OCI-LY1 (cell line): ENCODE measurements at regions not wholly inside any gene's neighbourhood (a gene's known extent, or its start where the extent isn't known, plus 50 kb on each side); places are given as distances from the start of the nearest gene placed in this dataset.
"Not testable (repeated sequence)": the region's sequence is repeated elsewhere in the genome, so short reads cannot be mapped to it uniquely, and the experiment has no call there.

Experiments used
- H2AFZ ChIP-seq: fragments of 200-600 bp; sonication (generic), shearing (Covaris generic); 2 replicates; pipeline ENCODE4 v1.6.0; 2014; ENCODE audit warnings: antibody characterized with exemption, mild to moderate bottlenecking, low read length
- H3F3A ChIP-seq: fragments of 200-600 bp; sonication (generic), shearing (Covaris generic); 2 replicates; pipeline ENCODE4 v1.6.0; 2014; ENCODE audit warnings: mild to moderate bottlenecking, antibody characterized with exemption, low read length, moderate library complexity; ENCODE audit not compliant: insufficient read depth
- H3K27ac ChIP-seq: fragments of 200-600 bp; sonication (generic); 2 replicates; pipeline ENCODE4 v1.5.1; 2014; ENCODE audit warnings: low read length, mixed run types, mild to moderate bottlenecking, low read depth; ENCODE audit not compliant: poor library complexity, severe bottlenecking
- H3K27me3 ChIP-seq: fragments of 200-600 bp; sonication (generic); 2 replicates; pipeline ENCODE4 v1.6.0; 2014; ENCODE audit warnings: antibody characterized with exemption, mild to moderate bottlenecking, low read length, moderate library complexity; ENCODE audit not compliant: insufficient read depth
- H3K36me3 ChIP-seq: fragments of 200-600 bp; sonication (generic); 2 replicates; pipeline ENCODE4 v1.6.1; 2014; ENCODE audit warnings: mild to moderate bottlenecking, antibody characterized with exemption, low read length, moderate library complexity, mixed read lengths; ENCODE audit not compliant: insufficient read depth
- H3K4me1 ChIP-seq: fragments of 200-600 bp; sonication (generic); 2 replicates; pipeline ENCODE4 v1.5.1; 2014; ENCODE audit warnings: mild to moderate bottlenecking, low read length, moderate library complexity; ENCODE audit not compliant: insufficient read depth, severe bottlenecking
- H3K4me2 ChIP-seq: fragments of 200-600 bp; sonication (generic), shearing (Covaris generic); 2 replicates; pipeline ENCODE4 v1.6.1; 2014; ENCODE audit warnings: low read length
- H3K4me3 ChIP-seq: fragments of 200-600 bp; sonication (generic); 2 replicates; pipeline ENCODE4 v1.5.1; 2014; ENCODE audit warnings: low read length, low read depth, mild to moderate bottlenecking, mixed read lengths; ENCODE audit not compliant: poor library complexity, severe bottlenecking
- H3K79me2 ChIP-seq: fragments of 200-600 bp; shearing (Covaris generic); 2 replicates; pipeline ENCODE4 v1.6.1; 2016; ENCODE audit warnings: mixed run types, low read length, mixed read lengths; ENCODE audit not compliant: insufficient read depth
- H3K9ac ChIP-seq: fragments of 200-600 bp; sonication (generic), shearing (Covaris generic); 2 replicates; pipeline ENCODE4 v1.6.1; 2014; ENCODE audit warnings: mild to moderate bottlenecking, low read length, mixed read lengths
- H3K9me2 ChIP-seq: fragments of 200-600 bp; sonication (generic), shearing (Covaris generic); 2 replicates; pipeline ENCODE4 v1.6.1; 2014; ENCODE audit warnings: low read depth, mild to moderate bottlenecking, low read length, mixed read lengths
- H3K9me3 ChIP-seq: fragments of 200-600 bp; shearing (Covaris generic); 2 replicates; pipeline ENCODE4 v1.6.1; 2014; ENCODE audit warnings: low read length, mixed read lengths
- H4K20me1 ChIP-seq: fragments of 200-600 bp; sonication (generic), shearing (Covaris generic); 2 replicates; pipeline ENCODE4 v1.6.0; 2016; ENCODE audit warnings: mild to moderate bottlenecking, low read length; ENCODE audit not compliant: insufficient read depth
- EZH2 ChIP-seq: fragments of 200-600 bp; sonication (generic), shearing (Covaris generic); IDR thresholded peaks from 2 replicates; pipeline ENCODE4 v1.8.0; 2017; ENCODE audit warnings: borderline replicate concordance, mixed run types, mild to moderate bottlenecking, antibody characterized with exemption, low read length, moderate library complexity, mixed read lengths
- TF ChIP-seq, protein P1 (sequence below): fragments of 200-600 bp; sonication (generic), shearing (Covaris generic); IDR thresholded peaks from 2 replicates; pipeline ENCODE4 v1.5.1; 2017; ENCODE audit warnings: mild to moderate bottlenecking, antibody characterized with exemption, low read length, moderate library complexity, mixed read lengths

DNA sequence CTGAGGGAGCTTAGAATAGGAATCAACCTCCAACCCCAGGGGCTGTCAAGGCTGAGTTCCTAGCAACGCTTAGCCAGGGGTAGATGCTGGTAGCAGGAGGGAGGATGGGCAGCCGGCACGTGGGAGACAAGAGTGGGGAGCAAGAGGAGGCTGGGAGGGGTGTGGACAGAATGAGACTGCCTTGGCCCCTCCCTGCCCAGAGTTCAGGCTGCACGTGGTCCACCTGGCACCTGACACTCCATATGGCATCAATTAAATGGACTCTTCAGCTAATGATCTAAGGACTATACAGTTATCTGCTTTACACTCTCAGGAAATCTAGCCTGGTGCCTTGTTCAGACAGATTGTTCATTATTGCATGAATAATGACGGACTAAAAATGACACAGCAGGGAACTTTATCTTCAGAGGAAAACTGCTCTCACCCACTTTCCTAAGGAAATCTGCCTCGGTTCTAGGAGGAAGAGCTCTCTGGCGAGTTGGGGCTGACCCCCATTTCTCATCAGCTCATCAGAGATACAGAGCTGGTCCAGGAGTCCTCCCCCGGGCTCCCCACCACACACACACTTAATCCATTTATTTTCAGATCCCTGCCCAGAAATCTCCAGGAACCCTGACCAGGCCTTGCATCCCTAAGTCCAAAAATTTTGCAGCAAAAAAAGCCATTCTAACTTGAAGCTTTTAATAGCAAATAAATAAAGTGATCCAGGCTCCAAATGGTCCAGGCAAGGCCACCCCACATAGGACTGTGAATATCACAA lies 102.1 kb upstream of the CDC42EP3 start:
- H2AFZ ChIP-seq, result no peak overlapping the region
- TF ChIP-seq, protein P1, sequence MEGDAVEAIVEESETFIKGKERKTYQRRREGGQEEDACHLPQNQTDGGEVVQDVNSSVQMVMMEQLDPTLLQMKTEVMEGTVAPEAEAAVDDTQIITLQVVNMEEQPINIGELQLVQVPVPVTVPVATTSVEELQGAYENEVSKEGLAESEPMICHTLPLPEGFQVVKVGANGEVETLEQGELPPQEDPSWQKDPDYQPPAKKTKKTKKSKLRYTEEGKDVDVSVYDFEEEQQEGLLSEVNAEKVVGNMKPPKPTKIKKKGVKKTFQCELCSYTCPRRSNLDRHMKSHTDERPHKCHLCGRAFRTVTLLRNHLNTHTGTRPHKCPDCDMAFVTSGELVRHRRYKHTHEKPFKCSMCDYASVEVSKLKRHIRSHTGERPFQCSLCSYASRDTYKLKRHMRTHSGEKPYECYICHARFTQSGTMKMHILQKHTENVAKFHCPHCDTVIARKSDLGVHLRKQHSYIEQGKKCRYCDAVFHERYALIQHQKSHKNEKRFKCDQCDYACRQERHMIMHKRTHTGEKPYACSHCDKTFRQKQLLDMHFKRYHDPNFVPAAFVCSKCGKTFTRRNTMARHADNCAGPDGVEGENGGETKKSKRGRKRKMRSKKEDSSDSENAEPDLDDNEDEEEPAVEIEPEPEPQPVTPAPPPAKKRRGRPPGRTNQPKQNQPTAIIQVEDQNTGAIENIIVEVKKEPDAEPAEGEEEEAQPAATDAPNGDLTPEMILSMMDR, result no peak
- no peak for TF ChIP-seq EZH2
- H3K4me1 ChIP-seq, result no peaks in the 10 kb centered on the region

DNA sequence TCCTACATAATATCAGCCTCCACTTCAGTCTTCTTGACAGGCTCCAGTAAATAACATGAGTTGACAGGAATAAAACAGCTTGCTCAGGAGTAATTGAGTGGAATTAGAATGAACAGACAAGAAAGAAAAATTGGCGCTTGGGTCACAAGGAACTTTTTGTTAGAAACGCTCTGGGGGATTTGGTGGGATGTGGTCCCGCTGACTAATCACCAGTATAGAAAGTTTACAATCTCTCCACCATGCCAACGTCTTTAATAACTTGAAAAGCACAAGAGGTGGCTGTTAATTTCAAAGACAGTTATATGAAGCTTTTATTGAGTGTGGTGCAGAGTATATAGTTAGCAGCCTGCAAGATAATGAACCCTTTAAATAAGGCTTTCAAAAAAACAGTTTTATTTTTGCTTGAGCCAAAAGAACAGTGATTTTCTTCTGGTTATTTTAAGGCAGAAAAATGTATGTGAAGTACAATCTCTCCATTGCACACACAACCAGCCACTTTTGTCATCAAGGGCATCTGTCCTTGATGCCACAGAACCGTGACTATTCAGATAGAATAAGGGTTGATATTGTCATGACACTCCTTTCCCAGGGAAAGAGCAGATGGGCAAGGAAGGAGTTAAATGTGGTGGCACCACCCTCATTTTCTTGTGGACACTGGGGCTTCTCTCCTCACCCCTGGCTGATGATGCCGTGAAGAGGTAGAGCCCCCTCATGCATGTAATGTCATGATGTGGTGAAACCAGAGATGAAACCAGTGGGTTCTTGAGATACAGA lies 102.9 kb upstream of the CDC42EP3 start:
- not testable (repeated sequence) for H3K27me3 ChIP-seq, H3K4me3 ChIP-seq, H2AFZ ChIP-seq, H4K20me1 ChIP-seq, H3K79me2 ChIP-seq, H3K4me1 ChIP-seq, H3K4me2 ChIP-seq, H3K27ac ChIP-seq, H3K9me3 ChIP-seq, H3K9ac ChIP-seq, H3K9me2 ChIP-seq, H3F3A ChIP-seq, H3K36me3 ChIP-seq

More for the DNA sequence above, 102.1 kb upstream of the CDC42EP3 start:
- Histone ChIP-seq H3K9ac (no peak overlapping the region), H3K4me2 (no peak overlapping the region), H3K79me2 (no peaks in the 10 kb centered on the region), H3K9me3 (no peaks in the 10 kb centered on the region), H3K36me3 (no peaks in the 10 kb centered on the region), H3K4me3 (no peak overlapping the region), H3K27ac (no peak overlapping the region), H4K20me1 (no peaks in the 10 kb centered on the region), H3K27me3 (0 out of 2 replicates have a peak, but pooled peaks cover 3% of the 10 kb centered on the region), H3K9me2 (no peaks in the 10 kb centered on the region), H3F3A (no peaks in the 10 kb centered on the region)

DNA sequence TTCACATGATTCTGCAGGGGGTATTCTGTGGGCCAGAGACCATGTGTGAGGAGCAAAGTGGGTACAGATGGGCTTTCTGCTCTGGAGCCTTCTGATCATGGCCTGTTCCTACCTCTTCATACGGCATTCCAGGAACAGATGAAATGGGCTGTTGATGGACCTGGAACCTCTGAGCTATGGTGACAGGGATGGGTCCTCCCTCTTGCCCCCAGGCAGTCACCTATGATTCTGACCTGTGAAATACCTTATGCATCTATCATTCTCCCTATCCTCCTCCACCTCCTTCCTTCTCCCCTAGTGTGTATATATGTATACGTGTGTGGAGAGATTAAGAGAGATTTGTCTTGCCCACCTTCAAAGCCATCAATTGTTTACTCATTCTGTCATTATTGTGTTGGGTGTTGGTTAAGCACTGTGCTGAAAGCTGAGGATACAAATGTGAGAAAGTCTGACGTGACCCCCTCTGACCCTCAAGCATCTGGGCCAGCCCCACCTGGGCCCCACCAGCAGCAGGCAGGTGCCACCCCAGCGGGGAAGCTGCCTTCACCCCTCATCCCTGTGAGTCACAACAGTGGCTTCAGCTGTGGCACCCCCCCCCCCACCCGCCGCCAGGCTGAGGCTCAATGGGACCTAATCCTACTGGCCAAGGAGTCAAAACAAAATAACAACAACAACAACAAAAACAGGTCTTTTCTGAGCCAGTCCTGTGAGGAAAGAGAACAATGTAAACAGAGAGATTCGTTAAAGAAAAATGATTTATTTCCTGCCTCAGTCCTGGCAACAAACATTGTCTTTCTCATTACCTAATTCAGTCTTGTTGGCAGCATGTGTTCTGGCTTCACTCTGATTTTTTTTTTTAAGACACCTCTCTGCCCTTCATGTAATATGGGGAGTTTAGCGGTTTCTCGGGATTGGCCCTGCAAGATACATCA lies 103.8 kb upstream of the CDC42EP3 start:
- no peak overlapping the region for H3K4me3 ChIP-seq
- H3K79me2 ChIP-seq, result no peaks in the 10 kb centered on the region
- no peak overlapping the region for H3K4me2 ChIP-seq
- H2AFZ ChIP-seq, result no peak overlapping the region
- no peak for TF ChIP-seq EZH2
- TF ChIP-seq, protein P1, result no peak
- no peaks in the 10 kb centered on the region for H3K9me3 ChIP-seq
- H3K9me2 ChIP-seq, result no peaks in the 10 kb centered on the region
- H3K36me3 ChIP-seq, result no peaks in the 10 kb centered on the region
- H3K27me3 ChIP-seq, result 0 out of 2 replicates have a peak, but pooled peaks cover 3% of the 10 kb centered on the region
- H3K27ac ChIP-seq, result no peak overlapping the region
- no peaks in the 10 kb centered on the region for H4K20me1 ChIP-seq
- H3K4me1 ChIP-seq, result no peaks in the 10 kb centered on the region
- H3F3A ChIP-seq, result no peaks in the 10 kb centered on the region
- no peak overlapping the region for H3K9ac ChIP-seq
